AG09309 (cell line): ENCODE measurements at regions not wholly inside any gene's neighbourhood (a gene's known extent, or its start where the extent isn't known, plus 50 kb on each side); places are given as distances from the start of the nearest gene placed in this dataset.
"Not testable (repeated sequence)": the region's sequence is repeated elsewhere in the genome, so short reads cannot be mapped to it uniquely, and the experiment has no call there.

ENCODE experiments used
- DNase-seq: peaks from one replicate; pipeline ENCODE4 v3.0.0-alpha.2; 2010; ENCODE audit warnings: low read depth
- H3K4me3 ChIP-seq: 2 replicates; pipeline ENCODE4 v1.5.1; 2011; ENCODE audit warnings: mild to moderate bottlenecking, low read depth, low read length, moderate library complexity; ENCODE audit not compliant: control insufficient read depth
- CTCF ChIP-seq: IDR thresholded peaks from 2 replicates; pipeline ENCODE4 v1.5.1; 2011; ENCODE audit warnings: mild to moderate bottlenecking, low read depth, low read length, inconsistent platforms; ENCODE audit not compliant: insufficient read depth, control insufficient read depth; ENCODE audit errors: missing control alignments

- no peak overlapping the region for H3K4me3 ChIP-seq
- DNase-seq, result no peak
- TF ChIP-seq CTCF, result no peak
Observed at GRCh38 chr1:229726061-229726460, 100.0 kb downstream of the URB2 start.

GRCh38 chr1:229729916-229730315 lies 103.9 kb downstream of the URB2 start:
- H3K4me3 ChIP-seq, result no peak overlapping the region
- no peak for TF ChIP-seq CTCF

GRCh38 chr1:229730573-229730972 lies 104.5 kb downstream of the URB2 start:
- no peak overlapping the region for H3K4me3 ChIP-seq
- TF ChIP-seq CTCF, result no peak
- DNase-seq, result no peak

More at GRCh38 chr1:229729916-229730315, 103.9 kb downstream of the URB2 start:
- DNase-seq, result no peak

GRCh38 chr1:229732061-229732460 lies 106.0 kb downstream of the URB2 start:
- H3K4me3 ChIP-seq, result no peak overlapping the region
- TF ChIP-seq CTCF, result no peak
- DNase-seq, result no peak

GRCh38 chr1:229736376-229736775 lies 110.3 kb downstream of the URB2 start:
- DNase-seq, result no peak
- no peak overlapping the region for H3K4me3 ChIP-seq
- TF ChIP-seq CTCF, result no peak

- H3K4me3 ChIP-seq, DNase-seq: not testable (repeated sequence)
Observed at GRCh38 chr1:229742614-229743013, 116.6 kb downstream of the URB2 start.

- no peak overlapping the region for H3K4me3 ChIP-seq
- DNase-seq, result no peak
- no peak for TF ChIP-seq CTCF
Observed at GRCh38 chr1:229749992-229750391, 123.9 kb downstream of the URB2 start.
